Esophagus muscularis mucosa (tissue), 3 donors: ENCODE measurements at regions not wholly inside any gene's neighbourhood (a gene's known extent, or its start where the extent isn't known, plus 50 kb on each side); places are given as distances from the start of the nearest gene placed in this dataset.

Source experiments
- POLR2A ChIP-seq: fragments of 450-650 bp; IDR thresholded peaks from one replicate; pipeline ENCODE4 v1.6.1; 2017; ENCODE audit warnings: antibody characterized with exemption, moderate library complexity, mild to moderate bottlenecking, low read depth
- POLR2AphosphoS5 ChIP-seq, 2 donors: sonication (generic); formaldehyde crosslinking; IDR thresholded peaks; one replicate each; pipeline ENCODE4 v1.6.1; 2017; ENCODE audit warnings: antibody characterized with exemption in 2 of 2
- TF ChIP-seq, protein P1 (sequence below), 3 experiments: fragments of 200-600 bp in 2 of 3; fragments of 450-650 bp in 1 of 3; sonication (generic) in 2 of 3; IDR thresholded peaks; one replicate each; pipeline ENCODE4 v1.5.1; 2017 to 2019; ENCODE audit warnings: antibody characterized with exemption in 3 of 3, mild to moderate bottlenecking in 2 of 3, moderate library complexity in 1 of 3

- TF ChIP-seq, protein P1, sequence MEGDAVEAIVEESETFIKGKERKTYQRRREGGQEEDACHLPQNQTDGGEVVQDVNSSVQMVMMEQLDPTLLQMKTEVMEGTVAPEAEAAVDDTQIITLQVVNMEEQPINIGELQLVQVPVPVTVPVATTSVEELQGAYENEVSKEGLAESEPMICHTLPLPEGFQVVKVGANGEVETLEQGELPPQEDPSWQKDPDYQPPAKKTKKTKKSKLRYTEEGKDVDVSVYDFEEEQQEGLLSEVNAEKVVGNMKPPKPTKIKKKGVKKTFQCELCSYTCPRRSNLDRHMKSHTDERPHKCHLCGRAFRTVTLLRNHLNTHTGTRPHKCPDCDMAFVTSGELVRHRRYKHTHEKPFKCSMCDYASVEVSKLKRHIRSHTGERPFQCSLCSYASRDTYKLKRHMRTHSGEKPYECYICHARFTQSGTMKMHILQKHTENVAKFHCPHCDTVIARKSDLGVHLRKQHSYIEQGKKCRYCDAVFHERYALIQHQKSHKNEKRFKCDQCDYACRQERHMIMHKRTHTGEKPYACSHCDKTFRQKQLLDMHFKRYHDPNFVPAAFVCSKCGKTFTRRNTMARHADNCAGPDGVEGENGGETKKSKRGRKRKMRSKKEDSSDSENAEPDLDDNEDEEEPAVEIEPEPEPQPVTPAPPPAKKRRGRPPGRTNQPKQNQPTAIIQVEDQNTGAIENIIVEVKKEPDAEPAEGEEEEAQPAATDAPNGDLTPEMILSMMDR (IDR thresholded peaks at IDR 0.05) = no peak
- no peak for TF ChIP-seq POLR2A
- no peak for TF ChIP-seq POLR2AphosphoS5 (IDR thresholded peaks at IDR 0.05)
These were observed 1153.0 kb upstream of the CDH18 start for GRCh38 chr5:21140987-21141386.
